Keratinocyte (primary cell): ENCODE measurements at regions not wholly inside any gene's neighbourhood (a gene's known extent, or its start where the extent isn't known, plus 50 kb on each side); places are given as distances from the start of the nearest gene placed in this dataset.

Source experiments
- DNase-seq: peaks from one replicate; pipeline ENCODE4 v3.0.0-alpha.2; 2011; ENCODE audit warnings: low read depth, missing footprints, low spot score
- FAIRE-seq: peaks from 2 replicates; lab custom pipeline; 2011; peaks lifted over from hg19 to GRCh38; lab: Jason Lieb, UNC
- H2AFZ ChIP-seq: 2 replicates; pipeline ENCODE4 v1.6.0; 2012; ENCODE audit warnings: low read length, control low read depth, inconsistent platforms; ENCODE audit not compliant: control insufficient read depth
- H3K27ac ChIP-seq: 2 replicates; pipeline ENCODE4 v1.5.1; 2011; ENCODE audit warnings: low read length; ENCODE audit not compliant: control insufficient read depth, insufficient read depth
- H3K27me3 ChIP-seq: 3 replicates; pipeline ENCODE4 v1.6.0; 2011; ENCODE audit warnings: low read length; ENCODE audit not compliant: control insufficient read depth, insufficient read depth; ENCODE audit errors: extremely low read depth
- H3K36me3 ChIP-seq, 2 experiments: 2 replicates in 1 of 2; 3 replicates in 1 of 2; pipeline ENCODE4 v1.5.1; 2011; ENCODE audit warnings: low read length in 2 of 2, mild to moderate bottlenecking in 1 of 2; ENCODE audit not compliant: control insufficient read depth in 2 of 2, insufficient read depth in 2 of 2; ENCODE audit errors: extremely low read depth in 1 of 2
- H3K4me1 ChIP-seq: 3 replicates; pipeline ENCODE4 v1.5.1; 2011; ENCODE audit warnings: low read length; ENCODE audit not compliant: control insufficient read depth, insufficient read depth; ENCODE audit errors: extremely low read depth
- H3K4me2 ChIP-seq: 3 replicates; pipeline ENCODE4 v1.6.0; 2011; ENCODE audit warnings: low read depth, low read length; ENCODE audit not compliant: control insufficient read depth, insufficient read depth; ENCODE audit errors: extremely low read depth
- H3K4me3 ChIP-seq, 3 experiments: fragments of 200-600 bp in 1 of 3; sonication (generic) in 1 of 3; 2 replicates in 2 of 3; 3 replicates in 1 of 3; pipeline ENCODE4 v1.5.1; 2011 to 2016; ENCODE audit warnings: low read length in 3 of 3, mild to moderate bottlenecking in 3 of 3, control low read depth in 2 of 3, inconsistent platforms in 1 of 3, low read depth in 1 of 3, mixed read lengths in 1 of 3, mixed run types in 1 of 3, moderate library complexity in 1 of 3; ENCODE audit not compliant: control insufficient read depth in 2 of 3, insufficient read depth in 2 of 3; ENCODE audit errors: extremely low read depth in 1 of 3
- H3K79me2 ChIP-seq: 2 replicates; pipeline ENCODE4 v1.6.0; 2012; ENCODE audit warnings: low read length; ENCODE audit not compliant: control insufficient read depth, insufficient read depth
- H3K9ac ChIP-seq: 3 replicates; pipeline ENCODE4 v1.6.0; 2011; ENCODE audit warnings: low read length; ENCODE audit not compliant: control insufficient read depth, insufficient read depth; ENCODE audit errors: extremely low read depth
- H3K9me1 ChIP-seq: 3 replicates; pipeline ENCODE4 v1.6.0; 2011; ENCODE audit warnings: low read length; ENCODE audit not compliant: control insufficient read depth, insufficient read depth; ENCODE audit errors: extremely low read depth
- H3K9me3 ChIP-seq: 2 replicates; pipeline ENCODE4 v1.5.1; 2012; ENCODE audit warnings: low read depth, low read length; ENCODE audit not compliant: control insufficient read depth
- H4K20me1 ChIP-seq: 3 replicates; pipeline ENCODE4 v1.6.0; 2011; ENCODE audit warnings: low read length; ENCODE audit not compliant: control insufficient read depth, insufficient read depth; ENCODE audit errors: extremely low read depth
- CTCF ChIP-seq, 3 experiments: IDR thresholded peaks in 1 of 3; conservative IDR thresholded peaks in 1 of 3; optimal IDR thresholded peaks in 1 of 3; 2 replicates in 2 of 3; 3 replicates in 1 of 3; pipeline versions ENCODE3 to v1.5.1; 2011; ENCODE audit warnings: low read length in 3 of 3, mild to moderate bottlenecking in 3 of 3, moderate library complexity in 2 of 3, control low read depth in 1 of 3, inconsistent platforms in 1 of 3; ENCODE audit not compliant: insufficient read depth in 2 of 3; ENCODE audit errors: extremely low read depth in 1 of 3
- EZH2 ChIP-seq: IDR thresholded peaks from one replicate; pipeline ENCODE4 v1.6.1; 2012; ENCODE audit warnings: inconsistent platforms, mild to moderate bottlenecking, low read length, moderate library complexity
- dilution Hi-C: fragments of 300-500 bp; cut with MboI; formaldehyde crosslinking; loops from one replicate; pipeline ENCODE4 v1.7.0; 2020; ENCODE audit warnings: low sequenced_read_pairs; ENCODE audit not compliant: extremely low pct_ligation_motif_present

- no peak overlapping the region for H3K4me3 ChIP-seq
- H3K4me1 ChIP-seq, result no peaks in the 10 kb centered on the region
- H3K27ac ChIP-seq, result no peak overlapping the region
- H3K9me3 ChIP-seq, result no peaks in the 10 kb centered on the region
- no peak overlapping the region for H2AFZ ChIP-seq
- DNase-seq (no peak), FAIRE-seq (no peak)
- dilution Hi-C loops, result no loop called here
- no peaks in the 10 kb centered on the region for H3K9me1 ChIP-seq
- no peaks in the 10 kb centered on the region for H3K36me3 ChIP-seq
- H3K9ac ChIP-seq, result no peak overlapping the region
- H3K27me3 ChIP-seq, result no peaks in the 10 kb centered on the region
- no peaks in the 10 kb centered on the region for H3K79me2 ChIP-seq
- H4K20me1 ChIP-seq, result no peaks in the 10 kb centered on the region
- TF ChIP-seq EZH2, result no peak
- no peak for TF ChIP-seq CTCF (optimal IDR thresholded peaks at IDR 0.05 in 1 of 3, IDR thresholded peaks at IDR 0.05 in 1 of 3, conservative IDR thresholded peaks at IDR 0.05 in 1 of 3; ENCODE audit: extremely low read depth in 1 of 3, insufficient read depth in 2 of 3, low read length in 3 of 3)
- no peak overlapping the region for H3K4me2 ChIP-seq
Observed at GRCh38 chr14:97200245-97200644, 403.1 kb downstream of the VRK1 start.

- Histone ChIP-seq H3K36me3 (no peaks in the 10 kb centered on the region), H2AFZ (no peak overlapping the region), H3K9me3 (no peaks in the 10 kb centered on the region), H3K9ac (no peak overlapping the region), H3K79me2 (no peaks in the 10 kb centered on the region), H3K9me1 (no peaks in the 10 kb centered on the region), H3K4me1 (no peaks in the 10 kb centered on the region), H3K27me3 (peaks cover 9% of the 10 kb centered on the region), H3K4me3 (no peak overlapping the region), H3K27ac (no peak overlapping the region), H3K4me2 (no peak overlapping the region), H4K20me1 (no peaks in the 10 kb centered on the region)
- TF ChIP-seq EZH2 (no peak), CTCF (optimal IDR thresholded peaks at IDR 0.05 in 1 of 3, IDR thresholded peaks at IDR 0.05 in 1 of 3, conservative IDR thresholded peaks at IDR 0.05 in 1 of 3; ENCODE audit: extremely low read depth in 1 of 3, insufficient read depth in 2 of 3, low read length in 3 of 3) (no peak)
- no peak for DNase-seq
- dilution Hi-C loops, result no loop called here
- FAIRE-seq, result no peak
Observed at GRCh38 chr14:97206916-97207315, 409.7 kb downstream of the VRK1 start.
